Mesothelial cell of epicardium (in vitro differentiated cells): ENCODE measurements at regions not wholly inside any gene's neighbourhood (a gene's known extent, or its start where the extent isn't known, plus 50 kb on each side); places are given as distances from the start of the nearest gene placed in this dataset.

Experiments
- DNase-seq, 2 experiments: peaks; one replicate each; pipeline ENCODE4 v3.0.0; 2021; ENCODE audit warnings: low spot score in 2 of 2; ENCODE audit not compliant: unreplicated experiment in 2 of 2
- H3K27ac Mint-ChIP-seq: 2 replicates; pipeline ENCODE4 v1.8.0; 2021; ENCODE audit warnings: mixed read lengths
- H3K27me3 Mint-ChIP-seq: 2 replicates; pipeline ENCODE4 v1.8.0; 2021; ENCODE audit warnings: low read depth, mixed read lengths
- H3K36me3 Mint-ChIP-seq: 2 replicates; pipeline ENCODE4 v1.8.0; 2021; ENCODE audit warnings: mixed read lengths
- H3K4me1 Mint-ChIP-seq: 2 replicates; pipeline ENCODE4 v1.8.0; 2021; ENCODE audit warnings: mixed read lengths
- H3K4me3 Mint-ChIP-seq: 2 replicates; pipeline ENCODE4 v1.8.0; 2021; ENCODE audit warnings: mild to moderate bottlenecking, moderate library complexity, mixed read lengths
- H3K9me3 Mint-ChIP-seq: 2 replicates; pipeline ENCODE4 v1.8.0; 2021; ENCODE audit warnings: mixed read lengths
- CTCF ChIP-seq: fragments of 200-600 bp; sonication (generic); IDR thresholded peaks from one replicate; pipeline ENCODE4 v1.5.0; 2021; ENCODE audit warnings: antibody characterized with exemption; ENCODE audit not compliant: unreplicated experiment

GRCh38 chr5:152683205-152683604 lies 278.1 kb upstream of the NMUR2 start:
- Mint-ChIP-seq H3K4me3 (no peak overlapping the region), H3K9me3 (peaks cover 43% of the 10 kb centered on the region)

GRCh38 chr5:152686931-152687330 lies 281.9 kb upstream of the NMUR2 start:
- Mint-ChIP-seq H3K4me3 (no peak overlapping the region), H3K27ac (no peak overlapping the region), H3K36me3 (no peaks in the 10 kb centered on the region), H3K9me3 (peaks cover 38% of the 10 kb centered on the region), H3K27me3 (no peaks in the 10 kb centered on the region), H3K4me1 (peaks cover 7% of the 10 kb centered on the region)
- no peak for TF ChIP-seq CTCF
- DNase-seq = no peak

More at GRCh38 chr5:152683205-152683604, 278.1 kb upstream of the NMUR2 start:
- Mint-ChIP-seq H3K27ac (no peak overlapping the region), H3K27me3 (no peaks in the 10 kb centered on the region), H3K4me1 (no peaks in the 10 kb centered on the region), H3K36me3 (no peaks in the 10 kb centered on the region)
- DNase-seq = no peak
- no peak for TF ChIP-seq CTCF

GRCh38 chr5:152688561-152689249 lies 283.6 kb upstream of the NMUR2 start:
- TF ChIP-seq CTCF = no peak
- Mint-ChIP-seq H3K27me3 (no peaks in the 10 kb centered on the region), H3K27ac (no peak overlapping the region), H3K36me3 (no peaks in the 10 kb centered on the region), H3K9me3 (peaks cover 34% of the 10 kb centered on the region), H3K4me1 (peaks cover 7% of the 10 kb centered on the region), H3K4me3 (no peak overlapping the region)
- no peak for DNase-seq

GRCh38 chr5:152689250-152689711 lies 284.2 kb upstream of the NMUR2 start:
- Mint-ChIP-seq H3K4me3 (no peak overlapping the region), H3K36me3 (no peaks in the 10 kb centered on the region), H3K27ac (no peak overlapping the region), H3K4me1 (peaks cover 7% of the 10 kb centered on the region), H3K9me3 (peaks cover 31% of the 10 kb centered on the region), H3K27me3 (no peaks in the 10 kb centered on the region)
- TF ChIP-seq CTCF = no peak
- no peak for DNase-seq

- Mint-ChIP-seq H3K36me3 (no peaks in the 10 kb centered on the region), H3K4me1 (peaks cover 2% of the 10 kb centered on the region), H3K9me3 (peaks cover 15% of the 10 kb centered on the region), H3K27me3 (no peaks in the 10 kb centered on the region), H3K27ac (no peak overlapping the region), H3K4me3 (no peak overlapping the region)
- no peak for TF ChIP-seq CTCF
- no peak for DNase-seq
Measured at GRCh38 chr5:152694231-152694630, 289.2 kb upstream of the NMUR2 start.
